Lower leg skin (tissue), 3 donors: ENCODE measurements at regions not wholly inside any gene's neighbourhood (a gene's known extent, or its start where the extent isn't known, plus 50 kb on each side); places are given as distances from the start of the nearest gene placed in this dataset.

Source experiments
- POLR2A ChIP-seq, 2 donors: fragments of 450-650 bp; IDR thresholded peaks; one replicate each; pipeline ENCODE4 v1.6.1; 2016 to 2017; ENCODE audit warnings: antibody characterized with exemption in 2 of 2, mild to moderate bottlenecking in 1 of 2, moderate library complexity in 1 of 2
- TF ChIP-seq, protein P1 (sequence below), 3 donors: fragments of 450-650 bp; IDR thresholded peaks; one replicate each; pipeline ENCODE4 v1.5.1; 2016; ENCODE audit warnings: antibody characterized with exemption in 3 of 3, mild to moderate bottlenecking in 3 of 3, moderate library complexity in 2 of 3

DNA sequence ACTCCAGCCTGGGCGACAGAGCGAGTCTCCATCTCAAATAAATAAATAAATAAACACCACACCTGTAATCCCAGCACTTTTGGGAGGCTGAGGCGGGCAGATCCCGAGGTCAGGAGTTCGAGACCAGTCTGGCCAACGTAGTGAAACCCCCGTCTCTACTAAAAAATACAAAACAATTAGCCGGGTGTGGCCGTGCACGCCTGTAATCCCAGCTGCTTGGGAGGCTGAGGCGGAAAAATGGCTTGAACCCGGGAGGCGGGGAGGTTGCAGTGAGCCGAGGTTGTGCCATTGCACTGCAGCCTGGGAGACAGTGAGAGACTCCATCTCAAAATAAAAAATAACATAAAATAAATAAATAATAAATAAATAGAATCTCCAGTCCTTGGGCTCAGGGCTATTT, 185.8 kb downstream of the SHOX start:
- TF ChIP-seq, protein P1, sequence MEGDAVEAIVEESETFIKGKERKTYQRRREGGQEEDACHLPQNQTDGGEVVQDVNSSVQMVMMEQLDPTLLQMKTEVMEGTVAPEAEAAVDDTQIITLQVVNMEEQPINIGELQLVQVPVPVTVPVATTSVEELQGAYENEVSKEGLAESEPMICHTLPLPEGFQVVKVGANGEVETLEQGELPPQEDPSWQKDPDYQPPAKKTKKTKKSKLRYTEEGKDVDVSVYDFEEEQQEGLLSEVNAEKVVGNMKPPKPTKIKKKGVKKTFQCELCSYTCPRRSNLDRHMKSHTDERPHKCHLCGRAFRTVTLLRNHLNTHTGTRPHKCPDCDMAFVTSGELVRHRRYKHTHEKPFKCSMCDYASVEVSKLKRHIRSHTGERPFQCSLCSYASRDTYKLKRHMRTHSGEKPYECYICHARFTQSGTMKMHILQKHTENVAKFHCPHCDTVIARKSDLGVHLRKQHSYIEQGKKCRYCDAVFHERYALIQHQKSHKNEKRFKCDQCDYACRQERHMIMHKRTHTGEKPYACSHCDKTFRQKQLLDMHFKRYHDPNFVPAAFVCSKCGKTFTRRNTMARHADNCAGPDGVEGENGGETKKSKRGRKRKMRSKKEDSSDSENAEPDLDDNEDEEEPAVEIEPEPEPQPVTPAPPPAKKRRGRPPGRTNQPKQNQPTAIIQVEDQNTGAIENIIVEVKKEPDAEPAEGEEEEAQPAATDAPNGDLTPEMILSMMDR (IDR thresholded peaks at IDR 0.05): no peak
- no peak for TF ChIP-seq POLR2A (IDR thresholded peaks at IDR 0.05)
